HG02678 (cell line): ENCODE measurements at regions not wholly inside any gene's neighbourhood (a gene's known extent, or its start where the extent isn't known, plus 50 kb on each side); places are given as distances from the start of the nearest gene placed in this dataset.

Source experiments
- ATAC-seq: cut with Tn5 transposase; IDR thresholded peaks from one replicate; pipeline ENCODE4 v1.9.1; 2021; ENCODE audit warnings: mild to moderate bottlenecking, moderate library complexity; ENCODE audit not compliant: unreplicated experiment

DNA sequence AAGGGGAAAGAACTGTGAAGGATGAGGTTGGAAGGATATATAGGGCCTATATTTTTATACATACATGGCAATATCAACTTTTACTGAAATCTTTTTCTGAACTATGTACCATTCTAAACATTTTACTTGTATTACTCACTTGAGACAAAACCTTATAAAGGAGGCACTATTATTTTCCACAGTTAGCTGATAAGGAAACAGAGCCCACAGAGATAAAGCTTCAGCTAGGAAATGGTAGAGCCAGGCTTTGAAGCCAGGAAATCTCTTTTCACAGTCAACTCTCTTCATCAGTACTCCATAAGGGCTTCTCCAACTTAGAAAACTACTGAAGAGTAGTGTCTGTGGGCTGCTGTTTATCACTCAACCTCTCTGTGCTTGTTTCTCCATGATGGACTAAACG lies 613.7 kb downstream of the PRELID2 start:
- no peak for ATAC-seq

- ATAC-seq = no peak
These were observed 614.7 kb downstream of the PRELID2 start for GRCh38 chr5:145220481-145220880.

DNA sequence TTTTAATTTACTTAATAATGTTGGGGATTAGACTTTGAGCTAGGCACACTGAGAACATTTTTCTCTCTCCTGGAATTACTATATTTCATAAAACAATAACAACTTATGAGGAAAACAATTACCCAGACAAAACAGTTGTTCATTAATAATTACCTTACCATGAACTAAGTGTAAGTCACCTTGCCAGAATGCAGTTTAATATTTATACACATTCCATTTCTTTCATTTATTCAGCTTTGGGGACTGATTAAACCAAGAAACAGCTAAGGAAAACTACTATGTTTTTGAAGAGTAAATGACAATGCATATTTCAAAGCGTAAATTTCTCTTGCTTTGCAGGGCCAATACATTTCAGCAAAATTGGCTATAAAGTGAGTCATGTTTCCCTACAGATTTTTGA lies 616.2 kb downstream of the PRELID2 start:
- ATAC-seq = no peak

GRCh38 chr5:145218019-145218418 lies 617.1 kb downstream of the PRELID2 start:
- ATAC-seq = no peak

- ATAC-seq = no peak
These were observed 625.1 kb downstream of the PRELID2 start for GRCh38 chr5:145210020-145210419.

GRCh38 chr5:145205546-145205945 lies 629.6 kb downstream of the PRELID2 start:
- no peak for ATAC-seq

DNA sequence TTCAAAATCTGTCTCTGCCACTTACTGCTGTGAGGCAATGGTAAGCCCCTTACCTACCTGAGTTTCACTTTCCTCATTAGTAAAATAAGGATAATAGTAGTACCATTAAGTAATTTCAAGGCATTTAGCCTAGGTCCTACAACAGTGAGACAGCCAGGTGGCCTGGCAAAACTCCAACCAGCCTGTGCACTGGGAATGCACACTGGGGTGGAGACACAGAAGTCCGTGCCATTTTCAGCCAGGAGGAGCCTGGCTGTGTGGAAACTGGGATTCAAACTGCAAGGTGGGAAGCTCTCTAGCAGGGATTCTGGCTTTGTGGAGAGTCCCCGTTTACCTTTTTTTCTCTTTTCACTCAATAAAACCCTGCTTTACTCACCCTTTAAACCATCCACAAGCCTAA lies 630.4 kb downstream of the PRELID2 start:
- no peak for ATAC-seq

DNA sequence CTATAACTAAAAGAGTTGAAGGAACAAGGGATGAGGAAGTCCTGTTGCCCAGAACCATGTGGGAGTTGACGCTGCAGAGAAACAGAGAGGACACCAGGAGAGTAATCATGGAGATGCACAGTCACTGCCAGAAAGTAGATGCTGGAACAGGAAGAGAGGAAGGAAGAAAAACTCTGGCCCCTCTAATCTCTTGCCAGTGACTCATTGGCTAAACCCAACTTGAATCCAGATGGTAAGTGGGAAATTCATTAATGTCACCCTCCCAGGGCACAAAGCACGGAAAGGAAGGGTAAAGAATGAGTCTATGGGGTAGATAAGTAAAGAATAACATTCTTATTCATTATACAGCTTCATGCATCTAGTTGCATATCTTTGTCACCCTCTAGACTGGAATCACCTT lies 631.9 kb downstream of the PRELID2 start:
- ATAC-seq = no peak

DNA sequence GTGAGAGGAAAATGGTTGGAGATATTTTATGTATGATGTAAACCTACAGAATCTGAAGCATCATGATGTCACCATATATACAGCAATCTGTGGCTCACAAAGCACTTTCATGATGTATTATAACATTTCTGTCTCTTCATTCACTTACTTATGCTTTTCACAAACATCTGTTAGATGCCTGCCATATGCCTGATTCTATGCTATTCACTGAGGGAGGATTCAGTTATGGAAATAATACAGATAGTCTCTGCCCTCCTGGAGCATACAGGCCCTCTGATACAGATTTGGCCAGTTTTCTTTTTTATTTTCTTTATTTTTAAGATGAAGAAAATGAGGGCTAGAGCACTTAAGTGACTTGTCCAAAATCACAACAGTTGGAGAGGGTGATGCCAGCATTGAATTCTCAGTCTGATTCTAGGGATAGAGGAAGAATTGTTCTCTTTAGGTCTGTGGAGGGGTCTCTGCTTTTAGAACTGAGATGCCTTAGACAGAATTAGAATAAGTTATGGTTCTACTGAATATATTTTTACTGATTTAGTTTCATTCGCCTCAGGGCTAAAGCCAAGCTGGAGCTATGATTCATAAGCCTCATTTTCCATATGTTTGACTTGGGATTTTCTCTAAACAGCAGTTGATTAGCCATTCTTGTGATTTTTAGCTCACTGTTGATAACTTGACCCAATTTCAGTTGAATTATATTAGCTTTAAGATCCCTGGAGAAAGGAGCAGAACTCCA lies 636.4 kb downstream of the PRELID2 start:
- no peak for ATAC-seq

DNA sequence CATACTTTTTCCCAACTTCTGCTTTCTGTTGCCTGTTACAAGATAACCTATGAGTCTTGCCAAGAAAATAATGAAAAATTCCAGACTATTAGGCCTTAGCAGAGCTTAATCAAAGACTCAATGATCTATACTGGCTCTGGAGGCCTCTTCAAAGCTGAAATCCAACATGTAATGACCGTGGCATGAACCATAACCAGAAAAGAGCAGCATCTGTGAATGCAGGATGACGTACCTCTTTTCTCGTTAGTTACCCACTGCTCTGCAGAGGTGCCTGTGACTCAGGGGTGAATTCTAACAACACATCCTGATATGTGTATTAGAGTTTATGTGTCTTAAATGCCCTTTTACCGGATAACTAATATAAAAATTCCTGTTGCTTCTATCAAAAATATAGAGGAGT lies 645.4 kb downstream of the PRELID2 start:
- ATAC-seq = no peak

DNA sequence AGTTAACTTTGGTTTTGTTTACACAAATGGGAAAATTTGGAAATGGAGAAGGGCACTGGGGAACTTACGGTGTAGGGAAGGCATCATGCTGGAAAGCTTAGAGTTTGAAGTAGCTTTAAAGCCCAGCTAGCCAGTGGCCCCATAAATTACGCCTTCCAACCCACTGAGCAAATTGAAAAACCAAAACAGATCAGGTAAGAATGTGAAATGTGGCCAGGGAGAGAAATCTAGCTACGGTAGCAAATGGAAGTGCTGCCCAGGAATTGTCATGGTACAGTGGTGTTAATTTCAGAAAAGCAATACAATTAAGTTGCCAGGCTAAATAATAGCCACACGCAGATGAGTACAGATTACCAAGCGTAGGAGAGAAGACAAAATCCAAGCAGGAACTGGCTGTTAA lies 654.8 kb downstream of the PRELID2 start:
- ATAC-seq = no peak

GRCh38 chr5:145178641-145179523 lies 656.3 kb downstream of the PRELID2 start:
- ATAC-seq = no peak

GRCh38 chr5:145176041-145176440 lies 659.1 kb downstream of the PRELID2 start:
- ATAC-seq = no peak

- no peak for ATAC-seq
These were observed 669.0 kb downstream of the PRELID2 start for GRCh38 chr5:145166110-145166509.

DNA sequence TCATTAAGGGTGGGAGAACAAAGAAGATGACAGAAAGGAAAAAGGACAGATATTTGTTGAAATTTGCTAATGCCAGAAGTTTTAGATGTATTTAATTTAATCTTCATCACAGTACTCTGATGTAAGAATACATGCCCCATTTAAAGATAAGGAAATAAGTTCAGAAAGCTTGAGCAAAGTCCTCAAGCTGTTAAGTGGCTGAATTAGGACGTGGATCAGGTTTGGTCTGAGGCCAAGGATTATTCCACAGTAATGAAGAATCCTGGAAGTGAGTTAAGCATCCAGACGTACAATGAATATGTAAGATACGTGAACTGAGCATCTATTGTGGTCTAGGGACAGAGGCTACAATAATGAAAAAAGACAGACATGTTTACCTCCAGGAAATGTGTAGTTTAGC lies 671.3 kb downstream of the PRELID2 start:
- ATAC-seq = no peak

DNA sequence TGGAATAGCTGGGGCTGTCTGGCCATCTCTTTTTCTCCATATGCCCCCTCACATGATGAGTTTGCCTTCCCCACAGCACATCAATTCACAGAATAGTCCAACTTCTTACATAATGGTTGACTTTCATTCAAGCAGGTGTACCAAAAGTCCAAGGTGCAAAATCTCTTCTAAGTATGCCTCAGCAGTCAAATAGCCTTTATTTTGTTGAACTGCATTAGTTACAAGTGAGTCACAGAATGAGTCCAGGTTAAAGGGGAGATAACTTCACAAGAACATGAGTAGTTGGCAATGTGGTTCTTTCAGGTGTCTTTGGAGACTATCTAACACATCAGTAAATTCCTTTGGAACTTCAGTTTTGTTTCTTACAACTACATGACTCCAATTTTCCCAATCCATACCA lies 672.5 kb downstream of the PRELID2 start:
- ATAC-seq = no peak

GRCh38 chr5:145161391-145161790 lies 673.8 kb downstream of the PRELID2 start:
- no peak for ATAC-seq

DNA sequence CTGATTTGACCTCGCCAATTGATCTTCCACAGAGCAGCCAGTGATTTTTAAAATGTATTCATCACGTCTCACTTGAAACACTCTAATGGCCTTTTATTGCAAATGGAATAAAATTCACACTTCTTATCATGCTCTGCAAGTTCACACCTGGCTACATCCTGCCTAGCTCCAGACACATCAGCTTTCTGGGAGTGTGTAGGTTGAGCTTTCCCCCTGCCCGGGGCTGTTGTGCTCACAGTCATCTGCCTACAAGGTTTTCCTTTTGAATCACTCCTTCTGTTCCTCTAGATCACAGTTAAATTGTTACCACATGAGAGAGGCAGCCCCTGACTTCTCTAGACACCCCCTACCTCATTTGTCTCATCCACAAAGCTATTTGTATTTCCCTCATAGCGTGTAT lies 674.5 kb downstream of the PRELID2 start:
- no peak for ATAC-seq

GRCh38 chr5:145158730-145159129 lies 676.4 kb downstream of the PRELID2 start:
- ATAC-seq = no peak

DNA sequence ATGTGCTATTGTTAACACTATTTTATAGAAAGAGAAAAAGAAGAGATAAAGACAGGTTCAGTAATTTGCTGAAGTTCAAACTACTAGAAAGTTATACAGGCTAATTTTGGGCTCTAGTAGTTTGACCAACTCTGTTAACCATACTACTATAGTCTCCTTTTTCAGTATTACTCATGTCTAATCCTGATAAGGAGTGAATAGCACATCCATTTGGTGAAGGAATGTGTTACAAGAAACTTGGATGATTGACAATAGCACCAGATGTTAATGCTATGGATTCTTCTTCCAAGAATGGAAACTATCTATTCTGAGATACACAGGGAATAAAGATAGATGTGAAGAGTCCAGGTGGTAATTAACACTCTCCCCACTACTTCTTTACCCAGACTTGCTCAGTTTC lies 677.3 kb downstream of the PRELID2 start:
- ATAC-seq = no peak

- ATAC-seq = no peak
These were observed 693.6 kb downstream of the PRELID2 start for GRCh38 chr5:145141534-145141933.

DNA sequence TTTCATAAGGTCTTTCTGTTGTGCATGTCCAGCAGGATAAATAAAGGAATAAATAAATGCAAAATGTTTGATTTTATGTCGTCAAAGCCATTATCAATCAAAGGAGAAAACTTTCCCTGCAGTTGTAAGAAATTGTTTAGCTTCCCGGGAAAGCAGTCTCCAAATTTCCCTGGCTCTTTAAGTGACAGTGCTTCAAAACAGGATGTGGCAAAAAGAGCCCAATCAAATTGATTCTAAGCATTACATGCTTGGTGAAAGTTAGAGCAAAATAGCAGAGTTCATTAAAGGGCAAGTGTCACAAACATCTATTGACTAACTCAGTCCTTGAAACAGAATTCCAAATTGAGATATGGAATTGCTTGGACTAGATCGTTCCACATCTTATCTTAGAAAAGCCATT lies 704.1 kb downstream of the PRELID2 start:
- ATAC-seq = no peak
